Jurkat, Clone E6-1 (cell line): ENCODE measurements at regions not wholly inside any gene's neighbourhood (a gene's known extent, or its start where the extent isn't known, plus 50 kb on each side); places are given as distances from the start of the nearest gene placed in this dataset.

Source experiments
- DNase-seq: peaks from one replicate; pipeline ENCODE4 v3.0.0-alpha.2; 2011; ENCODE audit warnings: low read depth, low spot score
- H3K4me3 ChIP-seq: 2 replicates; pipeline ENCODE4 v1.5.1; 2011; ENCODE audit warnings: mild to moderate bottlenecking, low read length, control low read depth, moderate library complexity

- no peak for DNase-seq
- no peak overlapping the region for H3K4me3 ChIP-seq
Measured at GRCh38 chr11:79925570-79925969, 484.7 kb upstream of the TENM4 start.

DNA sequence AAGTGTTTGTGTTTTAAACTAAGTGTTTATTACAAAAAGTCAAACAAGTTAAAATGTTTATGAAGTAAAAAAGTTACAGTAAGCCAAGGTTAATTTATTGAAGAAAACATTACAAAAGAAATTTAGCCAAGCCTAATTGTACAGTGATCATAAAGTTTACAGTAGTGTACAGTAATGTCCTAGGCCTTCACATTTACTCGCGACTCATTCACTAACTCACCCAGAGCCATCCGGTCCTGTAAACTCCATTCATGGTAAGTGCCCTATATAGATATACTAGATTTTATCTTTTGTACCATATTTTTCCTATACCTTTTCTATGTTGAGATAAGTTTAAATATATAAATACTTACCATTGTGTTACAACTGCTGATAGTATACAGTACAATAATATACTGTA lies 481.8 kb upstream of the TENM4 start:
- DNase-seq = no peak
- no peak overlapping the region for H3K4me3 ChIP-seq

- H3K4me3 ChIP-seq = no peak overlapping the region
Measured at GRCh38 chr11:79920480-79920879, 479.6 kb upstream of the TENM4 start.

DNA sequence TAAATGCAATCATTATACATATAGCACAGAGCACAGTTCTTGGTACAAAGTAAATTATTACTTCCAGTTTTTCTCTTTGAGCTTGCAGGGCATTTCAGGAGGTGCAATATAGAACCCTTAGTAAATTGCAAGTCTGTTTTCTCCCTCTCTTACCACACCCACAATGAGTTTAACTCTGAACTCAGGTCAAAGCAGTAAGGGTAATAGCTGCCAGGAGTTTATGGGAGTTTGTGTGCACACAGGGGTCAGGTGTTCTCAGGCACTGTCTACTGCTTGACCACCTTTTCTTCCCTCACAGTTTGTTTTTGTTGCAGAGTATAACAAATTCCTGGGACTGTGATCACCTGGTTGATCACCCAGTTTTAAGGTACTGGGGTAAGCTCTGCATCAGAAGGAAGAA lies 478.5 kb upstream of the TENM4 start:
- no peak overlapping the region for H3K4me3 ChIP-seq
- no peak for DNase-seq

More at GRCh38 chr11:79920480-79920879, 479.6 kb upstream of the TENM4 start:
- DNase-seq = no peak

GRCh38 chr11:79918846-79919245 lies 478.0 kb upstream of the TENM4 start:
- no peak overlapping the region for H3K4me3 ChIP-seq
- no peak for DNase-seq

- H3K4me3 ChIP-seq = no peak overlapping the region
- DNase-seq = no peak
Measured at GRCh38 chr11:79906164-79906563, 465.3 kb upstream of the TENM4 start.

DNA sequence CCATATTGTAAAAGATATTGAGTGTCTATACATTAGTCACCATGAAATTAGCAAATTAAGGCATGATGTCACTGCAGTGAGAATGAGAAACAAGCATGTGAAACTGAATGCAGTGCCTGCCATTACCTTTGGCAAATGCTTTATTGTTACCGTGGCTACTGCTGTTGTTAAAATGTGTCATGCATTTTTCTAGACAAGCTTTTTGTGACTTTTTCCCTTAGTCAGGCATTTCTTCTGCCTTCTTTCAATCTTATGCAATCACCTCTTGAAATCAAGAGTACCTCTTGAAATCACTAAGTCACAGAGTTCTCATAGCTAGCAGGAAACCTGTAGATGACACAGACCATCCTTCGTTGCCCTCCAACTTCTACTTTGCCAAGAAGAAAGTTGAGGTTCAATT lies 461.7 kb upstream of the TENM4 start:
- DNase-seq = no peak
- no peak overlapping the region for H3K4me3 ChIP-seq

- DNase-seq = no peak
- no peak overlapping the region for H3K4me3 ChIP-seq
Measured at GRCh38 chr11:79897896-79898295, 457.1 kb upstream of the TENM4 start.

DNA sequence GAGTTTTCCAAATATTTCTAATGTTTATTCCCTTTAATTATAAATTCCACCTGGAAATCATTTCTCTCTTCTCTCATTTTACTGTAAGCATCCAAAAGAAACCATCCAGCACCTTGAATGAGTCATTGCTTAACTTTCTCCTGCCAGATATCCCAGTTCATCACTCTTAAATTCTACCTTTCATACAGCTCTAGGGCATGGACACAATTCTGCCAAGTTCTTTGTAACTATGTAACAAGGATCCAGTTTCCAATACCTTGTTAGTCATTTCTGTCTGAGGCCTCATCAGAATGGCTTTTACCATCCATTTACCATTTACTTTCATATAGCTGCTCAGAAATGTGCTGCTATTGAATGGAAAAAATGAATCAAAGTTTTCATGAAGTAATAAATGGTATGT lies 455.4 kb upstream of the TENM4 start:
- H3K4me3 ChIP-seq = no peak overlapping the region
- DNase-seq = no peak

DNA sequence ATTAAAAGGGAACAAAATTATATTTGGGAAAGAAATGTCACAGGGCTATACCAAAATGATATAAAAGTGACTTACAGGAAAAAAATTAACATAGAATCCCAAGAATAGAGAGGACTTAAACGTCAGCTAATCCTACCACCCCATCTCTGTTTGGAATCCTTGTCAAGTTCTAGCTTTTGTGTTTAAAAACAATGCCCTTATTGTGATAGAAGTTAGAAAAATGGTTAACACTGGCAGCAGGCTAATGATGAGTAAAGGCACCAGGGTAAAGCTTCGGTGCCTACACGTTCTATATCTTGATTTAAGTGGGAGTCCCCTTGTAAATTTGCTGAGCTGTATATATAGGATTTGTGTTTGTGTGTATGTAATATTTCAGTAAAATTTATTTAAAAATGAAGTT lies 453.3 kb upstream of the TENM4 start:
- DNase-seq = no peak
- H3K4me3 ChIP-seq = no peak overlapping the region

DNA sequence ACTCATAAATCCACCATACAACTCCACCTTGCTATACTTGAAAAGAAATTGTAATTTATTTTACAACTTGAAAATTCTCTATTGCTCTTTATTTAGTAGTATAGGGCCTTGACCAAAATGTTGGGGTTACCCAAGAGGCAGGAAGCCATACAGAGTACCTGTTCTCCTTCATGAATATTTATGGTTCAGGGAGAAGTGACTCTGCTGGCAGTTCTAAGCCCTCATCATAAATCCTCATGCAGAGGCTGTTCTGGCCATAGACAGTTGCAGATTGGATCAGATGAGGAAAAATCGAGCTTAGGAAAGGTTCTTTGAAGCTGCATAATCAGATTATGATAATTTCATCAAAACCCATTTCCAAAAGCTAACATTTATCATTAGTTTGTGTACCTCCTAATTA lies 449.4 kb upstream of the TENM4 start:
- DNase-seq = no peak
- no peak overlapping the region for H3K4me3 ChIP-seq

- no peak for DNase-seq
- no peak overlapping the region for H3K4me3 ChIP-seq
Measured at GRCh38 chr11:79864882-79865281, 424.1 kb upstream of the TENM4 start.

- H3K4me3 ChIP-seq = no peak overlapping the region
- DNase-seq = no peak
Measured at GRCh38 chr11:79860336-79860735, 419.5 kb upstream of the TENM4 start.

DNA sequence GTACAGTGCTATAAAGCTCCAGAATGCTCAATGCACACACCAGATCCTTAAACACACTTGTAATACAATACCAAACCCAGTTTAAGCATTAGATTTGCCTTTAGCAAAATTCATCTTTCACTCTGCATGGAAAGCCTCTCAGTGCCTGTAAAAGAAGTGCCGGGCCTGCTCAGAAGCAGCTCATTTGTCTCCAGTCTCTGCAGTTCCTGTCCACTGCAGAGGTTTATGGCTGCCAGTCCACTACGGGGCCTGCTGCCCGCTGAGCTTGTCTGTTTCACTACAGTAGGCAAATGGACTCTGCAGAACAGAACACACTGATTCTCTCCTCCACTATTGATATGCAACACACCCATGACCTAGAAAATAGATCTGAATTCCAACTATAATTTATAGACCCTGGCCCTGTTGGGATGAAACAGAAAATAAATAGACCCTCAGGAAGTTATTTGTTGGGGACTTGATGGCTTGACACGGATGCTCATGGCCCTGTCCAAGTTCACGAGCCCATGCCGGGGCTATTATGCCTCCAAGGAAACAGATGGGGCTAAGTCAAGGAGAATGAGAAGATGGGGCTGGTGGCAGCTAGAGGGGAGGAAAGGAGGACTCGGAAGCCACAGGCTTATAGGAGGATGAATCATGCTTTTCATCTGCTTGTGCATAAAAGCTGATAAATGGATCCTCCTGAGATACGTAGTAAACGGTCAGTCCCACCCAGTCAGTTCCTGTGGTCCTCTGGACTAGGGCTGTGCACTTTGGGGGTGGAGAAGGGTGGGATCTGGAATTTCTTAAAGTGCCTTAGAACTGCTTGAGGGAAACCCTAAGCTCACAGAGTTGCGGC lies 416.8 kb upstream of the TENM4 start:
- H3K4me3 ChIP-seq = no peak overlapping the region
- DNase-seq = no peak

DNA sequence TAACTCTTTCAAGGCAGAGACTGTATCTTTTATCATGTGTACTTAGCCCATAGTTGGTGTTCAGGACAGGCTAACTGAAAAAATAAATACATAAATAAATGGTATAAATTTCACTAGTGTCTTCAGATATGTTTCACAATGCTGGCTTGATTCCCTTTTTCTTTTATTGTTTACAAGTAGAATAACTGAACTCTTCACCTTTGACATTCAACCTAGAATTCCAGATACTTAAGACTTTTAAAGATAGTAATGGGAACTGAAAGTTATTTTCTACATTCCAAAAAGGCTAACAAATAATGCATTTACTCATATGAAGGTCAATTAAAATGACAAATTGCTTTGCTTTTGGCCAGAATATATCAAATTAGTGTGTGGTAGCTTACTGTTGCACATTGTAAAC lies 411.3 kb upstream of the TENM4 start:
- no peak overlapping the region for H3K4me3 ChIP-seq
- DNase-seq = no peak

GRCh38 chr11:79845002-79845709 lies 404.3 kb upstream of the TENM4 start:
- no peak overlapping the region for H3K4me3 ChIP-seq
- DNase-seq = no peak

GRCh38 chr11:79834015-79834414 lies 393.2 kb upstream of the TENM4 start:
- no peak overlapping the region for H3K4me3 ChIP-seq
- DNase-seq = no peak

DNA sequence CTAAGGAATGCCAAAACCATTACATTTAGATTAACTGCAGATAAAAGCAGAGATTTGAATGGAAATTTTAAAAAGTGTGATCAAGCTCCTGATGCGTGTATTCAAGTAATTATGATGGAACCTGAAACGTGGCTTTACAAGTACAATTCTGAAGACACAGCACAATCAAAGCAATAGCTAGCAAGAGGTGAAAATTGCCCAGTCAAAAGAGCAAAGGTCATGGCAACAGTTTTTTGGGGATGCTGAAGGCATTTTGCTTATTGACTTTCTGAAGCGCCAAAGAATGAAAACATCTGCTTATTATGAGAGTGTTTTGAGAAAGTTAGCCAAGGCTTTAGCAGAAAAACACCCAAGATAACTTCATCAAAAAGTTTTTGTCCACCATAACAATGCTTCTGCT lies 389.6 kb upstream of the TENM4 start:
- DNase-seq = no peak
- H3K4me3 ChIP-seq = no peak overlapping the region

DNA sequence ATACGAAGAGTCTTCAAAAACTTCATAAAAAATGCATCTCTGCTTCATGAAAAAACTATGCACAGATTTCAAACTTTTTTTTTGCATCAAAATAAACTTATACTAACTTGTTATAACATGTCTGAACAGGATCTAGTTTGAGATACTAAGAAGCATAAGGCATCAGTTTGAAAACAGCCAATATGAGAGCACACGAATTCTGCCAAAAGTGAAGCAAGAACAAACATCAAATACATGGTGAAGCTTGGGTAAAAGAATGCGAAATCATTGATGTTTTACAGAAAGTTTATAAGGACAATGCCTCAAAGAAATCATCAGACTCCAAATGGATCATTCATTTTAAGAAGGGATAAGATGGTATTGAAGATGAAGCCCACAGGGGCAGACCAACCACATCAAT lies 389.1 kb upstream of the TENM4 start:
- no peak overlapping the region for H3K4me3 ChIP-seq
- no peak for DNase-seq

- no peak overlapping the region for H3K4me3 ChIP-seq
- no peak for DNase-seq
Measured at GRCh38 chr11:79822766-79823165, 381.9 kb upstream of the TENM4 start.

- no peak for DNase-seq
- no peak overlapping the region for H3K4me3 ChIP-seq
Measured at GRCh38 chr11:79813551-79813950, 372.7 kb upstream of the TENM4 start.
